WTC11 (cell line): ENCODE measurements at regions not wholly inside any gene's neighbourhood (a gene's known extent, or its start where the extent isn't known, plus 50 kb on each side); places are given as distances from the start of the nearest gene placed in this dataset.
A peak's percentile ranks its signal among the peaks of the same experiment; 100 is the strongest.
"Not testable (repeated sequence)": the region's sequence is repeated elsewhere in the genome, so short reads cannot be mapped to it uniquely, and the experiment has no call there.

Source experiments
- ATAC-seq: fragments of 200-7000 bp; cut with Tn5 transposase; 2 replicates; pipeline ENCODE4 v1.10.0; 2021; ENCODE audit warnings: mild to moderate bottlenecking, moderate library complexity
- CTCF ChIA-PET: fragments of 300-600 bp; sonication (Branson Sonifier 250); formaldehyde crosslinking; loops from one replicate; lab custom pipeline; 2021; ENCODE audit warnings: antibody characterized with exemption; lab: Charles Lee
- POLR2A ChIA-PET: fragments of 350-600 bp; sonication (Branson Sonifier 250); formaldehyde crosslinking; loops from one replicate; lab custom pipeline; 2021; ENCODE audit warnings: antibody characterized with exemption; lab: Charles Lee
- DNase-seq: peaks from one replicate; pipeline ENCODE4 v3.0.0; 2021; ENCODE audit warnings: low spot score
- H3K27ac Mint-ChIP-seq: 2 replicates; pipeline ENCODE4 v1.8.0; 2021; ENCODE audit warnings: mixed read lengths
- H3K27me3 Mint-ChIP-seq: 2 replicates; pipeline ENCODE4 v1.8.0; 2021; ENCODE audit warnings: low read depth, mild to moderate bottlenecking, moderate library complexity, mixed read lengths
- H3K36me3 Mint-ChIP-seq: 2 replicates; pipeline ENCODE4 v1.8.0; 2021; ENCODE audit warnings: mixed read lengths
- H3K4me1 Mint-ChIP-seq: 2 replicates; pipeline ENCODE4 v1.8.0; 2022; ENCODE audit warnings: mixed read lengths
- H3K4me3 Mint-ChIP-seq: 2 replicates; pipeline ENCODE4 v1.8.0; 2021; ENCODE audit warnings: mild to moderate bottlenecking, moderate library complexity, mixed read lengths
- H3K9me3 Mint-ChIP-seq: 2 replicates; pipeline ENCODE4 v1.8.0; 2021; ENCODE audit warnings: mixed read lengths

DNA sequence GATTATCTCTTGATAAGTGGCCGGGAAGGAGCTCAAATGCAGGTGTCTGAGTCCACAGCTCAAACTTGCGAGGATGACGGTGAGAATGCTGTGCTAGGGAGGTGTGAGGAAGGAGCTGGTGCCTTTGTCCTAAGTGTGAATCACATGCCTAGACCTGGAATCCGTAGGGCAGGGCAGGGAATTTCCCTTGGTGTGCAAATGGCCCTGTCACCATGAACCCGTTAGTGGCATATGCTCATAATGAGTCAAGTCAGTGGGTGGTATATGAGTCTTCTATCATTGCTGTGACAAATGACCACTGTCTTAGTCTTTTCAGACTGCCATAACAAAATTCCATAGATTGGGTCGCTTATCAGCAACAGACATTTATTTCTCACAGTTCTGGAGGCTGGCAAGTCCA is 163.1 kb upstream of the NBPF12 start:
- H3K4me1 Mint-ChIP-seq, H3K9me3 Mint-ChIP-seq, ATAC-seq, H3K36me3 Mint-ChIP-seq, CTCF ChIA-PET, DNase-seq, POLR2A ChIA-PET, H3K27me3 Mint-ChIP-seq, H3K4me3 Mint-ChIP-seq, H3K27ac Mint-ChIP-seq: not testable (repeated sequence)

DNA sequence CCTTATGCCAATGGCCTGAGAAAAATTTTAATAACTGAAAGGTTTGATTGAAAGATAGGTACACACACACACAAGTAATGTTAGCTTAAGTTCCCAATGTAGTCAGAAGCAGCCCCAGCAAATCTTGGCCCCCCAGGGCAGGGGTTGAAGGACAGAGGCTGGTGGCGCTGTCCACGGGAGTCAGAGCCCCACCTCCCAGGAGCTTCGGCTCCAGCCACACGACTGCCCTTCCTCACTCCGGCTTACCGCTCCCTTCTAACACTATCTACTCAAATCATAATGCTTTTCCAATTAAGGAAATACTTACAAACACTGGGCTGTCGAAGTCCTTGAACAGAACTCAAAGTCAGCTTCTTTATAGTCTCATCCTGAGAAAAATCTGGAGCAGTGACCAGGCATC is 163.9 kb upstream of the NBPF12 start:
- POLR2A ChIA-PET, ATAC-seq, H3K27me3 Mint-ChIP-seq, DNase-seq, H3K36me3 Mint-ChIP-seq, H3K27ac Mint-ChIP-seq, H3K9me3 Mint-ChIP-seq, H3K4me1 Mint-ChIP-seq, CTCF ChIA-PET, H3K4me3 Mint-ChIP-seq: not testable (repeated sequence)

DNA sequence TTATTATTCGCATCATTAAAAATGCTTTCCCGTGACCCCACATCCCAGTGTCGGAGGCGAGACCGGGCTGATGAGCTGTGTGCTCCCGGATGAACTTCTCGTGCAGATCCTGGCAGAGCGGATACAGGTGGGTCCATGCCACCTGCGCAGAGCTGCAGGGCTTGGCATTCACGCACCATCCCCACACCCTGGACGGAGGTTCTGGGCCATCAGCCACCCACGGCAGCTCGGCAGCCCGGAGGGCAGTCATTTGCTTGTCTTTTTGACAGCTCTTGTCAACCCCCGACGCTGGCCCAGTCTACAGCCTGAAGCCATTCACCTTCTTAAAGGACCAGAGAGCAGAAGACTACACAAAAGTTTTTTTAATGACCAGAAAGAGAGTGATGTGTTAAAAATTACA is 166.7 kb upstream of the NBPF12 start:
- H3K4me1 Mint-ChIP-seq, H3K36me3 Mint-ChIP-seq, POLR2A ChIA-PET, DNase-seq, H3K27ac Mint-ChIP-seq, CTCF ChIA-PET, H3K9me3 Mint-ChIP-seq, H3K4me3 Mint-ChIP-seq, ATAC-seq, H3K27me3 Mint-ChIP-seq: not testable (repeated sequence)

- DNase-seq, H3K9me3 Mint-ChIP-seq, CTCF ChIA-PET, H3K4me3 Mint-ChIP-seq, H3K4me1 Mint-ChIP-seq, H3K27me3 Mint-ChIP-seq, POLR2A ChIA-PET, ATAC-seq, H3K27ac Mint-ChIP-seq, H3K36me3 Mint-ChIP-seq: not testable (repeated sequence)
Measured at GRCh38 chr1:146770998-146771397, 167.1 kb upstream of the NBPF12 start.

DNA sequence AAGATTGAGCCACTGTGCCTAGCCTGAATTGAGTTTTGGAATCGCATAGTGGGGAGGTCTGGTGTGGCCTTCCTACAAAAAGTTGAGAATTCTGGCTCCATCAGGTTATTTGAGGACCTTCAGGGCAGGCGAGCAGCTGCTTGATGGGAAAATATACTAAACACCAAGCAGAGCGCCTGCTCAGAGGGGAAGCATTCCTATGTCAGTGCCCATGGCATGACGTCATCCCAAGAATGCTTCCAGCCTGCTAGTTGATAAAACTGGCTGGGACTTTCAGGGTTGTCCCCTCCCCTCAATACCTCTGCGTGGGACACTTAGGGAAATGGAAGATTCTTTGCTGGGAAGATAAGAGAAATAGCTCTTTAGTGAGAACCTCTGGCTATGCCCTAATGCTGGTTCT is 174.9 kb upstream of the NBPF12 start:
- H3K4me1 Mint-ChIP-seq, H3K36me3 Mint-ChIP-seq, DNase-seq, POLR2A ChIA-PET, H3K27ac Mint-ChIP-seq, H3K9me3 Mint-ChIP-seq, H3K27me3 Mint-ChIP-seq, CTCF ChIA-PET, H3K4me3 Mint-ChIP-seq: not testable (repeated sequence)
- ATAC-seq = 0 out of 2 replicates have a peak, but pooled peaks have one; percentile 28

- H3K9me3 Mint-ChIP-seq, CTCF ChIA-PET, POLR2A ChIA-PET, DNase-seq, H3K27me3 Mint-ChIP-seq, H3K4me3 Mint-ChIP-seq, H3K36me3 Mint-ChIP-seq, ATAC-seq, H3K4me1 Mint-ChIP-seq, H3K27ac Mint-ChIP-seq: not testable (repeated sequence)
Measured at GRCh38 chr1:146756858-146757257, 181.3 kb upstream of the NBPF12 start.

DNA sequence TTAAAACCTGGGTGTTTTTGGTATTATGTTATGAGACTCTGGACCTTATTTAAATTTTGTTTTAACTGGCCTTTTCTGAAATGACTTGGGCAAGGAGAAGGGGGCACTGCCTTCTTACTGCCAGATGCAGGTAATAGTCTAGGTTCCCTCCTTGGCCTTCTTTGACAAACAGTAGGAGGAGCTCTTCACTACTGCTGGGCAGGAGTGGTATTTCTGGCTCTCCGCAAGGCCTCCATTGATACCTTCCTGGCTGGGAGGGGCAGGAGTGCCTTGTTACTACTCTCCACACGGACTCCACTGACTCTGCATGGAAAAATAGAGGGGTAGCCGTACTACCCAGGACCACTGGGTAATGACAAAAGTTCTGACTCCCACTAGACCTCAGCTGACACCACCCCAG is 189.4 kb upstream of the NBPF12 start:
- POLR2A ChIA-PET = not testable (repeated sequence)

DNA sequence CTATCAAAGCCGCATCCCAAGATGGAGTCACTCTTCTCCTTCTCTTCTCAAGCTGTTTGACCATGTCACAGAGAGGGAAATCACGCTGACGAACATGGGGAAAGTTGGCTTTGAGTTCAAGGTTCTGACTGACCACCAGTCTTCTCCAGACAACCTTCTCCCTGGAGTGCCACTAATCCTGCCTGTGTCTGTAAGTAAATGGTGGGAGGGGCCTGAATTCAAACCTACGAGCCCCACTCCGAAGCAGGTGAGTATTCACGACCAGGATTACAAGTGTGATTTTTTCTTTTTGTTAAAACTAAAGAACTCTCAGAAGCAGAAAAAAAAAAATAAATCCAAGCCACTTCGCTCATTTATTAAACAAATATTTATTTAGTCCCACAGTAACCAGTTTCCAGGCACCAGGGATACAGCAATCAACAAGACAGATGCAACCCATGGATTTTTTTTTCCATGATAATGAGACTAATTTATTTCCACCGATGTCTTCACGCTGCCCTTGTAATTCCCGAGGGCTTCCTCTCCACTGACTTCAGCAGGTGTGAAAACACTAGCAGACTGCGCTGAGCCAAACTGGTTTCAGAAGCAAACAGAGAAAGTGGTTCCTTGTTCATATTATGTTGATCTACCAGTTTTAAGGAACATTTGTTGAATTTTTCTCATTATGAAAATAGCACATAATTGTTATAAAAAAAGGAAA is 206.0 kb upstream of the NBPF12 start:
- ATAC-seq = peak; percentile 83

More for the DNA sequence above, 189.4 kb upstream of the NBPF12 start:
- CTCF ChIA-PET, H3K27ac Mint-ChIP-seq, H3K4me1 Mint-ChIP-seq, H3K9me3 Mint-ChIP-seq, DNase-seq, H3K27me3 Mint-ChIP-seq, H3K36me3 Mint-ChIP-seq, H3K4me3 Mint-ChIP-seq: not testable (repeated sequence)
- peak; percentile 100 for ATAC-seq

GRCh38 chr1:146729642-146730344 is 208.3 kb upstream of the NBPF12 start:
- not testable (repeated sequence) for H3K27me3 Mint-ChIP-seq, H3K9me3 Mint-ChIP-seq, ATAC-seq

More for the DNA sequence above, 206.0 kb upstream of the NBPF12 start:
- H3K4me3 Mint-ChIP-seq, H3K27ac Mint-ChIP-seq, H3K36me3 Mint-ChIP-seq, DNase-seq, H3K9me3 Mint-ChIP-seq, CTCF ChIA-PET, H3K4me1 Mint-ChIP-seq, POLR2A ChIA-PET, H3K27me3 Mint-ChIP-seq: not testable (repeated sequence)

DNA sequence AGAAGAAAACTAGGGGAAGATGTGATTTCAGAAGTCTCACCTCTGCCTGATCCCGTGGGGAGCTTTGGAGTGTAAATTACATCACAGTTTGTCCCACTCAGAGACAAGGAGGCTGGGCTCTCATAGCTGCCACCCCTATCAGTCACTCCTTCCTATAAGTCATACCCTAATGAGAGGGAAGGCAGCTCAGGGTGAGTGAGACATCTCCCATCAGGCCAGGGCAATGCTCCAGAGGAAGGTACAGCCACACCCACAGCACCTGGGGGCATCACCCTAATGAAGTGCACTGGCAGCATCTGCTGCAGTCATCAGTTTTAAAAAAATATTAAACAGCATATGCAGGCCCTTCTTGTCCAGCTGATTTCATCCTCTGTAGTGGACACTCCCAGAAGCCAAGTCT is 223.1 kb upstream of the NBPF12 start:
- H3K4me1 Mint-ChIP-seq, ATAC-seq, H3K9me3 Mint-ChIP-seq, POLR2A ChIA-PET, H3K4me3 Mint-ChIP-seq, H3K36me3 Mint-ChIP-seq, H3K27me3 Mint-ChIP-seq, CTCF ChIA-PET, H3K27ac Mint-ChIP-seq, DNase-seq: not testable (repeated sequence)

More at GRCh38 chr1:146729642-146730344, 208.3 kb upstream of the NBPF12 start:
- H3K36me3 Mint-ChIP-seq, H3K4me3 Mint-ChIP-seq, H3K27ac Mint-ChIP-seq, DNase-seq, POLR2A ChIA-PET, H3K4me1 Mint-ChIP-seq, CTCF ChIA-PET: not testable (repeated sequence)

- POLR2A ChIA-PET = not testable (repeated sequence)
Measured at GRCh38 chr1:146710838-146711521, 227.1 kb upstream of the NBPF12 start.

GRCh38 chr1:146709302-146709701 is 228.8 kb upstream of the NBPF12 start:
- ATAC-seq, H3K27ac Mint-ChIP-seq, CTCF ChIA-PET: not testable (repeated sequence)

More at GRCh38 chr1:146710838-146711521, 227.1 kb upstream of the NBPF12 start:
- H3K27ac Mint-ChIP-seq, H3K4me3 Mint-ChIP-seq, H3K27me3 Mint-ChIP-seq, CTCF ChIA-PET, DNase-seq, H3K4me1 Mint-ChIP-seq, H3K9me3 Mint-ChIP-seq, H3K36me3 Mint-ChIP-seq: not testable (repeated sequence)
- peak; percentile 90 for ATAC-seq

More at GRCh38 chr1:146709302-146709701, 228.8 kb upstream of the NBPF12 start:
- H3K9me3 Mint-ChIP-seq, H3K27me3 Mint-ChIP-seq, H3K4me3 Mint-ChIP-seq, H3K4me1 Mint-ChIP-seq, DNase-seq, H3K36me3 Mint-ChIP-seq, POLR2A ChIA-PET: not testable (repeated sequence)
